WI38 (cell line): ENCODE measurements at regions not wholly inside any gene's neighbourhood (a gene's known extent, or its start where the extent isn't known, plus 50 kb on each side); places are given as distances from the start of the nearest gene placed in this dataset.
"Not testable (repeated sequence)": the region's sequence is repeated elsewhere in the genome, so short reads cannot be mapped to it uniquely, and the experiment has no call there.

Source experiments
- H3K4me3 ChIP-seq: 2 replicates; pipeline ENCODE4 v1.5.1; 2011; ENCODE audit warnings: low read depth, mild to moderate bottlenecking, control low read depth, low read length
- TF ChIP-seq, protein P1 (sequence below): IDR thresholded peaks from 2 replicates; pipeline ENCODE4 v1.5.1; 2012; ENCODE audit warnings: low read depth, mild to moderate bottlenecking, control low read depth, low read length

DNA sequence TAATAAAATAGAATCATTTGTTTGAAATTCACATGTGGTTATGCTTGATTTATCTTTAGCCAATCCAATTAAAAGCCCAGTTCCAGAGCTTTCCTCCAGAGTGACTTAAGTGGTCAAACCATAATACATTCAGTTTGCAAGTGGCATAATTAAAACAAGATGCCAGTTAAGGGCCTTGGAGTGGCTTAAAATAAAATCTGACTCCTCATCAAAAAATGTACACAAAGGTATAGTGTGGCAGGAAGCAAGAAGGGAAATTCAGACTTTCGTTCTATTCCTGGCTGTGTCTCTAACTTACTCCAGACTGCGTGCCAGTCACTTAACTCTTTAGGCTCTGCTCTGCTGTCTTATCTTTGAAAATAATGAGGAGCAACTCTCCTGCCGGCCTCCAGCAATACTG, 215.9 kb upstream of the PRNP start:
- H3K4me3 ChIP-seq = no peak overlapping the region
- TF ChIP-seq, protein P1, sequence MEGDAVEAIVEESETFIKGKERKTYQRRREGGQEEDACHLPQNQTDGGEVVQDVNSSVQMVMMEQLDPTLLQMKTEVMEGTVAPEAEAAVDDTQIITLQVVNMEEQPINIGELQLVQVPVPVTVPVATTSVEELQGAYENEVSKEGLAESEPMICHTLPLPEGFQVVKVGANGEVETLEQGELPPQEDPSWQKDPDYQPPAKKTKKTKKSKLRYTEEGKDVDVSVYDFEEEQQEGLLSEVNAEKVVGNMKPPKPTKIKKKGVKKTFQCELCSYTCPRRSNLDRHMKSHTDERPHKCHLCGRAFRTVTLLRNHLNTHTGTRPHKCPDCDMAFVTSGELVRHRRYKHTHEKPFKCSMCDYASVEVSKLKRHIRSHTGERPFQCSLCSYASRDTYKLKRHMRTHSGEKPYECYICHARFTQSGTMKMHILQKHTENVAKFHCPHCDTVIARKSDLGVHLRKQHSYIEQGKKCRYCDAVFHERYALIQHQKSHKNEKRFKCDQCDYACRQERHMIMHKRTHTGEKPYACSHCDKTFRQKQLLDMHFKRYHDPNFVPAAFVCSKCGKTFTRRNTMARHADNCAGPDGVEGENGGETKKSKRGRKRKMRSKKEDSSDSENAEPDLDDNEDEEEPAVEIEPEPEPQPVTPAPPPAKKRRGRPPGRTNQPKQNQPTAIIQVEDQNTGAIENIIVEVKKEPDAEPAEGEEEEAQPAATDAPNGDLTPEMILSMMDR = no peak

DNA sequence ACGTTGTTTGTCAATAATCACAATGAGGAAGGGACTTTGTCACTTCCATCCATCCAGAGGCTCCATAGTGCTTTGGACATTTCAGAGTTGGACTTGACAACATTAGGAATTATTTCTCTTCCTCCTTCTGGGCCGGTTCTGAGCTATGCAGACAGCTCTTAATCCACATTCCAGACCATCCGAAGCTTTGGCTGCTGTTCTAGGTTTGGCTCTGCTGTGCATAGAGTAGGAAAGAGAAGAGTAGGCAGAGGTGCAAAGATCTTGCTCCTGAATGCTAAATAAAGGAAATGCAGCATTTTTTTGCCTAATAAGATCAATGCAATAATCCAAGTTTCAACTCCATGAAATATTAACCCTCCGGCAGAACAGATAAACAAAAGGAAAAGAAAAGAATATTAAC, 216.3 kb upstream of the PRNP start:
- TF ChIP-seq, protein P1 = no peak
- no peak overlapping the region for H3K4me3 ChIP-seq

DNA sequence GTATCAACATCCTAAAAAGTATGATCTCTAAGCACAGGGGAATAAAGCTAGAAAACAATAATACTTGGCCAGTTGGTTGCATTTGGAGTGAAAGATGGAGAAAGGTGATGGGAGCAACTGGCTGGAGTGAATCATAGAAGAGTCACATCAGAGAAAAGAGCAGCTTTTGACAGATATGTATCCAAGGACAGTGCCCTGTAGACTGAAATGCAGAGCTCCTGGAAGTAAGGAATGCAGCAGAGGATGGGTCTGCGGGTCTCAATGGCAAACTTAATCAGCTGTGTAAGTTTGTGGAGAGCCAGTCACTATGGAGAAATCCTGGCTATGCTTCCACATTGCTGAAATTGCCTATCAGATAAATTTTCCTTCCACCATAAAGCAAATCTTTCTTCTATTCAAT, 218.1 kb upstream of the PRNP start:
- TF ChIP-seq, protein P1 = no peak
- no peak overlapping the region for H3K4me3 ChIP-seq

DNA sequence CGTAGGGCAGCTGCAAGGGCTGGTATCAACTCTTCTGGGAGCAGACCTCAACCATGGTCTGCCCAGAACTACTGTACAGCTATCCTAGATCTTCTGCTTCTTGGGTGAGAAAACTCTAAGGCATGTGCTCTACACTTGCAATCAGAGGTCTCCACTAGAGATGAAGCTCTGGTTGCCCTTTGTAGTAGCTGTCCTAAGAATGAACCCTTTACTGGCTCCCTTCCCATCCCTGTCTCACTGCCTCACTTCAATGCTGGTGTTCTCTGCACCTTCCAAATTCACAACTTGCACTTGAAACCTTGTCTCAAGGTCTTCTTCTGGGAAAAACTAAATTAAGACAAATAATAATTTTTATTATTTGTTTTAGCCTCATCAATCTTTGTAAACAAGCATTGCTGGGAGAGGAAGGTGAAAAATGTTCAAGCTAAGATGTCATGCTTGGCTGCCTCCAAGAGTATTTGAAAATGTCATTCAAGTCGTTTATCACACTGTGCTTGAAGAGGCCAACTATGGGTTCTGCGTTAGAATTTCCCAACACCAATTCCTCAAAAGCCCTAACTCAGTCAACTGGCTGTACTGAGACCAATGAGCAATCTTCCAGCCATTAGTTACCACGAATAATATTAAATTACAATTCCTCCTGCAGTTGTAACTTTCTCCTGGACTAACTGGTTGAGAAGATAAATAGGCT, 216.9 kb upstream of the ADRA1D start:
- TF ChIP-seq, protein P1 = no peak
- no peak overlapping the region for H3K4me3 ChIP-seq

DNA sequence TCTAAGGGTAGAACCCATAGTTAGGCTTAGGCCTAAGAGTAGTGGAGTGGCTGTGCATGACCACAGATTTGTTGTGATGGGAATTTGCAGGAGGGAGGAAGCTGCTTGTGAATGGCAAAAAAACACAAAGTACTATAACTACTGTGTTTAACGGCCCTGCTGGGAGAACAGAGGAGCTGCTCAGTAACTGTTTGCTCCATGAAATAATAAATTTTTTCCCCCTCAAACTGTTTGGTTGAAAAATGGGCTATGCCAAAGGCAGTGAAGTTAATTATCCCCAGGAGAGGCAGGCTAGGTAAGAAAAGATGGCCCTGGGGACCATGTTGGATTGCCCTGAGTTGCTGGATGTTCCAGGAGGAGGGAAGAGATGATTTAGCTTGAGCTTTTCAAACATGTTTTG, 216.1 kb upstream of the ADRA1D start:
- H3K4me3 ChIP-seq = no peak overlapping the region
- TF ChIP-seq, protein P1 = no peak

DNA sequence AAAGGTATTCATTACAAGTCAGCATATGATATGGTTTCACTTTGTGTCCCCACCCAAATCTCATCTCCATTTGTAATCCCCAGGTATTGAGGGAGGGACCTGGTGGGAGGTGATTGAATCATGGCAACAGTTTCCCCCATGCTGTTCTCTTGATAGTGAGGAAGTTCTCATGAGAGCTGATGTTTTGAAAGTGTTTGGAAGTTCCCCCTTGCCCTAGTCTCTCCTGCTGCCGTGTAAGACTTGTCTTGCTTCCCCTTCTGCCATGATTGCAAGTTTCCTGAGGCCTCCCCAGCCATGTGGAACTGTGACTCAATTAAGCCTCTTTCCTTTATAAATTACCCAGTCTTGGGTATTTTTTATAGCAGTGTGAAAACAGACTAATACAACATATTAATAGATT, 213.7 kb upstream of the ADRA1D start:
- H3K4me3 ChIP-seq = not testable (repeated sequence)

DNA sequence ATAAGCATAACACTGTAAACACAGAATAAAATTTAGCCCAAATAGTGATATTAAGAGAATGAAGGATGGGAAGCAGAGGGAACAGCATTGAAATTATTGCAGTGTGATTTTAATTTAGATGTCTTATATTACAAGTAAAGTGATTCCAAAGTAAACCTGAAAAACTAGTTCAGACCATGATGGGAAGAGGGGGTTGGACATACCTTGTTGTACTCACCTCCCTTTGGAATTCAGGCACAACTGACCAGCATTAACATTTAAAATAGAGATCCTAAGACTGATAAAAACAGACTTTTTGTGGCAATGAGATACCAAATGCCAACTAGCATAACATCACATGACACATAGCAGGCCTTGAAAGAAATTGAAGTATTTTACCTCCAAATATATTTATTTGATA, 210.0 kb upstream of the ADRA1D start:
- TF ChIP-seq, protein P1 = no peak
- H3K4me3 ChIP-seq = no peak overlapping the region
